Fibroblast of mammary gland (primary cell): ENCODE measurements at regions not wholly inside any gene's neighbourhood (a gene's known extent, or its start where the extent isn't known, plus 50 kb on each side); places are given as distances from the start of the nearest gene placed in this dataset.
A peak's percentile ranks its signal among the peaks of the same experiment; 100 is the strongest.

ENCODE experiments used
- DNase-seq: peaks from one replicate; pipeline ENCODE4 v3.0.0-alpha.2; 2010; ENCODE audit warnings: low read depth
- H3K4me3 ChIP-seq: 2 replicates; pipeline ENCODE4 v1.5.1; 2011; ENCODE audit warnings: low read depth, mild to moderate bottlenecking, low read length, moderate library complexity; ENCODE audit not compliant: control insufficient read depth
- TF ChIP-seq, protein P1 (sequence below): conservative IDR thresholded peaks from 2 replicates; pipeline ENCODE4 v1.5.1; 2011; ENCODE audit warnings: low read depth, low read length, inconsistent platforms; ENCODE audit not compliant: control insufficient read depth, insufficient read depth

- H3K4me3 ChIP-seq: peak overlapping the region; percentile 85
- TF ChIP-seq, protein P1, sequence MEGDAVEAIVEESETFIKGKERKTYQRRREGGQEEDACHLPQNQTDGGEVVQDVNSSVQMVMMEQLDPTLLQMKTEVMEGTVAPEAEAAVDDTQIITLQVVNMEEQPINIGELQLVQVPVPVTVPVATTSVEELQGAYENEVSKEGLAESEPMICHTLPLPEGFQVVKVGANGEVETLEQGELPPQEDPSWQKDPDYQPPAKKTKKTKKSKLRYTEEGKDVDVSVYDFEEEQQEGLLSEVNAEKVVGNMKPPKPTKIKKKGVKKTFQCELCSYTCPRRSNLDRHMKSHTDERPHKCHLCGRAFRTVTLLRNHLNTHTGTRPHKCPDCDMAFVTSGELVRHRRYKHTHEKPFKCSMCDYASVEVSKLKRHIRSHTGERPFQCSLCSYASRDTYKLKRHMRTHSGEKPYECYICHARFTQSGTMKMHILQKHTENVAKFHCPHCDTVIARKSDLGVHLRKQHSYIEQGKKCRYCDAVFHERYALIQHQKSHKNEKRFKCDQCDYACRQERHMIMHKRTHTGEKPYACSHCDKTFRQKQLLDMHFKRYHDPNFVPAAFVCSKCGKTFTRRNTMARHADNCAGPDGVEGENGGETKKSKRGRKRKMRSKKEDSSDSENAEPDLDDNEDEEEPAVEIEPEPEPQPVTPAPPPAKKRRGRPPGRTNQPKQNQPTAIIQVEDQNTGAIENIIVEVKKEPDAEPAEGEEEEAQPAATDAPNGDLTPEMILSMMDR: no peak
- peak; percentile 98 for DNase-seq
Measured at GRCh38 chr6:26157251-26158075, 70.2 kb downstream of the HFE start.

DNA sequence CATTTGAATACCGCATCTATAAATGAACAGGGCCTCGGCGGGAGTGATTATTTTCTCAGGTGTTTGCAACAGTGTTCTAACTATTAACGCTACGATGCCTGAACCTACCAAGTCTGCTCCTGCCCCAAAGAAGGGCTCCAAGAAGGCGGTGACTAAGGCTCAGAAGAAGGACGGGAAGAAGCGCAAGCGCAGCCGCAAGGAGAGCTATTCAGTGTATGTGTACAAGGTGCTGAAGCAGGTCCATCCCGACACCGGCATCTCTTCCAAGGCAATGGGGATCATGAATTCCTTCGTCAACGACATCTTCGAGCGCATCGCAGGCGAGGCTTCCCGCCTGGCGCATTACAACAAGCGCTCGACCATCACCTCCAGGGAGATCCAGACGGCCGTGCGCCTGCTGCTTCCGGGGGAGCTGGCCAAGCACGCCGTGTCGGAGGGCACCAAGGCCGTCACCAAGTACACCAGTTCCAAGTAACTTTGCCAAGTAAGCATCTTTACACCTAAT, 70.9 kb downstream of the HFE start:
- DNase-seq: no peak
- TF ChIP-seq, protein P1: no peak

GRCh38 chr6:26158581-26159356, 71.5 kb downstream of the HFE start:
- DNase-seq: peak; percentile 56
- TF ChIP-seq, protein P1: no peak
- H3K4me3 ChIP-seq: peak overlapping the region; percentile 85

More for the DNA sequence above, 70.9 kb downstream of the HFE start:
- peak overlapping the region; percentile 85 for H3K4me3 ChIP-seq

GRCh38 chr6:26159357-26160273, 72.4 kb downstream of the HFE start:
- H3K4me3 ChIP-seq: peak overlapping the region; percentile 85
- TF ChIP-seq, protein P1: no peak
- peak; percentile 41 for DNase-seq

DNA sequence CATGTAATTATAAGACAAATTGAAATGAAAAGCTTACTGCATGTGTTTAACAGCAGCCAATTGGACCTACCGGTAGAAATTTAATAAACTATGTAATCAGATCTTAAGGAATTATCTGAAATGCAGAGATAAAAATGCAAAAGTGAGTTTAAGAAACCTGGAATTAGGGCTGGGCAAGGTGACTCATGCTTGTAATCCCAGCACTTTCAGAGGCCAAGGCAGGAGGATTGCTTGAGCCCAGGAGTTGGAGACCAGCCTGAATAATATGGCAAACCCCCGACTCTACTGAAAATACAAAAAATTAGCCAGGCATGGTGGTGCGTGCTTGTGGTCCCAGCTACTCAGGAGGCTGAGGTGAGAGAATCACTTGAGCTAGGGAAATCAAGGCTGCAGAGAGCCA, 74.1 kb downstream of the HFE start:
- TF ChIP-seq, protein P1: no peak
- no peak for DNase-seq
- no peak overlapping the region for H3K4me3 ChIP-seq

DNA sequence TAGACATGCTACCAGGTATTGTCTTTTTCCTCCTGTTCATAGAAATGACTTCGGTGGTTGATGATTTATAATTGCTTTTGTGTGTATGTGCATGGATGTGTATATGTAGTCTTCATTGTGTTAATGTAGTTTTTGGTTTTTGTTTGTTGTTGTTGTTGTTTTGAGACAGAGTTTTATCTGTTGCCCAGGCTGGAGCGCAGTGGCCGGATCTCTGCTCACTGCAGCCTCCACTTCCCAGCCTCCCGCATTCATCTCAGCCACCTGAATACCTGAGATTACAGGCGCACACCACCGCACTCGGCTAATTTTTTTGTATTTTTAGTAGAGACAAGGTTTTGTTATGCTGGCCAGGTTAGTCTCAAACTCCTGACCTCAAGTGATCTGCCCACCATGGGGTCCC, 75.2 kb downstream of the HFE start:
- DNase-seq: no peak
- H3K4me3 ChIP-seq: no peak overlapping the region
- TF ChIP-seq, protein P1: no peak
